H1 (cell line): ENCODE measurements at regions not wholly inside any gene's neighbourhood (a gene's known extent, or its start where the extent isn't known, plus 50 kb on each side); places are given as distances from the start of the nearest gene placed in this dataset.

Experiments
- CHD2 ChIP-seq: IDR thresholded peaks from 2 replicates; pipeline ENCODE4 v1.6.1; 2012; ENCODE audit warnings: low read length, improper control_type of control experiment
- CHD7 ChIP-seq: fragments of 300-600 bp; sonication (generic); IDR thresholded peaks from 2 replicates; pipeline ENCODE4 v1.7.1; 2012; ENCODE audit warnings: low read length, moderate library complexity, mild to moderate bottlenecking, inconsistent platforms; ENCODE audit not compliant: insufficient replicate concordance
- EGR1 ChIP-seq: IDR thresholded peaks from 2 replicates; pipeline ENCODE4 v1.6.1; 2011; ENCODE audit warnings: low read depth, low read length, borderline replicate concordance
- HDAC6 ChIP-seq: IDR thresholded peaks from one replicate; pipeline ENCODE4 v1.7.1; 2012; ENCODE audit warnings: low read depth, mild to moderate bottlenecking, inconsistent platforms, low read length, moderate library complexity
- KDM4A ChIP-seq: IDR thresholded peaks from one replicate; pipeline ENCODE4 v1.7.1; 2012; ENCODE audit warnings: low read depth, mild to moderate bottlenecking, moderate library complexity, low read length, inconsistent platforms; ENCODE audit not compliant: severe bottlenecking
- KDM5A ChIP-seq: fragments of 200-600 bp; IDR thresholded peaks from 2 replicates; pipeline ENCODE4 v1.7.1; 2012; ENCODE audit warnings: mild to moderate bottlenecking, low read length, inconsistent platforms, mixed read lengths
- NANOG ChIP-seq: IDR thresholded peaks from 2 replicates; pipeline ENCODE4 v1.6.1; 2011; ENCODE audit warnings: low read length, low read depth, mild to moderate bottlenecking, inconsistent platforms; ENCODE audit not compliant: insufficient read depth, poor library complexity, severe bottlenecking
- PHF8 ChIP-seq: fragments of 200-600 bp; sonication (generic); conservative IDR thresholded peaks from 2 replicates; pipeline ENCODE4 v1.7.1; 2012; ENCODE audit warnings: low read depth, mild to moderate bottlenecking, inconsistent platforms, low read length, moderate library complexity
- POLR2AphosphoS5 ChIP-seq: IDR thresholded peaks from 2 replicates; pipeline ENCODE4 v1.6.1; 2011; ENCODE audit warnings: low read depth, low read length
- RFX5 ChIP-seq: IDR thresholded peaks from 2 replicates; pipeline ENCODE4 v1.6.1; 2011; ENCODE audit warnings: low read depth, low read length, improper control_type of control experiment, borderline replicate concordance
- RXRA ChIP-seq: IDR thresholded peaks from 2 replicates; pipeline ENCODE4 v1.6.1; 2011; ENCODE audit warnings: low read depth, mild to moderate bottlenecking, low read length, moderate library complexity; ENCODE audit not compliant: insufficient read depth
- SP2 ChIP-seq: IDR thresholded peaks from 2 replicates; pipeline ENCODE4 v1.6.1; 2012; ENCODE audit warnings: mild to moderate bottlenecking, low read length, inconsistent platforms

- TF ChIP-seq CHD7: no peak
- TF ChIP-seq PHF8: no peak
- TF ChIP-seq RXRA: no peak
- no peak for TF ChIP-seq HDAC6
- TF ChIP-seq CHD2: no peak
- no peak for TF ChIP-seq POLR2AphosphoS5
- TF ChIP-seq NANOG: no peak
- TF ChIP-seq EGR1: no peak
- no peak for TF ChIP-seq KDM5A
- TF ChIP-seq KDM4A: no peak
- TF ChIP-seq RFX5: no peak
- TF ChIP-seq SP2: no peak
Measured at GRCh38 chr3:182464513-182465145, 328.7 kb upstream of the ATP11B start (continued).
